ENCODE measurements at regions not wholly inside any gene's neighbourhood (a gene's known extent, or its start where the extent isn't known, plus 50 kb on each side); places are given as distances from the start of the nearest gene placed in this dataset.

DNA sequence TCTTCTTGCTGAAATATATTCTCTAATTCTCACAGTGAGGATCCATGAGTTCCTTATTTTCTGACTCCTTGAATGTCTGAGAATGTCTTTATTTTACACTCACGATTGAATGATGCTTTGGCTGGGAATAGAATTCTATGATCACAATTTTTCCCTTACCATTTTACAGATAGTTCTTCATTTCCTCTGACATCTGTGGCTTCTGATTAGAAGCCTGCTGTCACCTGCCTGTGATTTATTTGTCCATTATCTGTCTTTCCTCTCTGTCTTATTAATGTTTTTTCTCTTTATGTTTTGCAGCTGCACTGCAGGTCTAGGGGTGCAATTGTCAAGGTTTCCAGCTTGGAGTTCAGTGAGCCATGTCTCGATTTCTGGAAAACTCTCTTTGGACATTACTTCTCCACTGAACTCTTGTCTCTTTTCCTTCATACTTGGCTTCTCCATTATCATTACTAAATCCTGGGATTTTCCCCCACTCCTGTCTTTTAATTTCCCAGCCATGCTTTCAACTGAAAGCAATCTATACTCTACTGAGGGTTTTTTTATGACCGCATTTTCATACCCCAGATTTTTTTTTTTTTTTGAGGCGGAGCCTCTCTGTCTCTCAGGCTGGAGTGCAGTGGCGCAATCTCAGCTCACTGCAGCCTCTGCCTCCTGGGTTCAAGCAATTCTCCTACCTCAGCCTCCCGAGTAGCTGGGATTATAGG is 85.8 kb upstream of the PRNP start:
- no peak for DNase-seq

DNA sequence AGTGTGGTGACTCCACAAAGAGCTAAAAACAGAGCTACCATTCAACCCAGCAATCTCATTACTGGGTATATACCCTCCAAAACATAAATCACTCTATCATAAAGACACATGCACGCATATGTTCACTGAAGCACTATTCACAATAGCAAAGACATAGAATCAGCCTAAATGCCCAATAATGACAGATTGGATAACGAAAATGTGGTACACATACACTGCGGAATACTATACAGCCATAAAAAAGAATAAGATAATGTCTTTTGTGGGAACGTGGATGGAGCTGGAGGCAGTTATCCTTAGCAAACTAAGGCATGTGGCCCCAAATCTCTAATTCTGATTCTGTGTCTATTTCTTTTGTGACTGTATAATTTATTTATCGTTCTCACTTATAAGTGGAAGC is 89.0 kb upstream of the PRNP start:
- no peak for DNase-seq

DNA sequence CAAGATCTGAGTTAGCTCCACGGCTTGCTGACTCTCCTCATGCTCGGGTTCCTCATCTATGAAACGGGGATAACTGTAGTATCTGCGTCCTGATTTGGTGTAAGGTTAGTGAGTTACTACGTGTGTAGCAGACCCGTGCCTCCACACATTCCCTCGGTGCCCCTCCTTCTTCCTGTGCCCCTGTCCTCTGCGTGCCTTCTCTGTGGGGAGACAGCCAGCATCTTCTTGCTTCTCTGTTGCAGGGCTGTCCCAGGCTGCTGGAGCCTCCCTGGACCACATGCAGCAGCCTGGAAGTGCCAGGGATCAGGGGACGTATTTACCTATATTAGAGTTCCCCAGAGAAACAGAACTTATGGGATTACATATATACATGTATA is 93.1 kb upstream of the PRNP start:
- DNase-seq: no peak

DNA sequence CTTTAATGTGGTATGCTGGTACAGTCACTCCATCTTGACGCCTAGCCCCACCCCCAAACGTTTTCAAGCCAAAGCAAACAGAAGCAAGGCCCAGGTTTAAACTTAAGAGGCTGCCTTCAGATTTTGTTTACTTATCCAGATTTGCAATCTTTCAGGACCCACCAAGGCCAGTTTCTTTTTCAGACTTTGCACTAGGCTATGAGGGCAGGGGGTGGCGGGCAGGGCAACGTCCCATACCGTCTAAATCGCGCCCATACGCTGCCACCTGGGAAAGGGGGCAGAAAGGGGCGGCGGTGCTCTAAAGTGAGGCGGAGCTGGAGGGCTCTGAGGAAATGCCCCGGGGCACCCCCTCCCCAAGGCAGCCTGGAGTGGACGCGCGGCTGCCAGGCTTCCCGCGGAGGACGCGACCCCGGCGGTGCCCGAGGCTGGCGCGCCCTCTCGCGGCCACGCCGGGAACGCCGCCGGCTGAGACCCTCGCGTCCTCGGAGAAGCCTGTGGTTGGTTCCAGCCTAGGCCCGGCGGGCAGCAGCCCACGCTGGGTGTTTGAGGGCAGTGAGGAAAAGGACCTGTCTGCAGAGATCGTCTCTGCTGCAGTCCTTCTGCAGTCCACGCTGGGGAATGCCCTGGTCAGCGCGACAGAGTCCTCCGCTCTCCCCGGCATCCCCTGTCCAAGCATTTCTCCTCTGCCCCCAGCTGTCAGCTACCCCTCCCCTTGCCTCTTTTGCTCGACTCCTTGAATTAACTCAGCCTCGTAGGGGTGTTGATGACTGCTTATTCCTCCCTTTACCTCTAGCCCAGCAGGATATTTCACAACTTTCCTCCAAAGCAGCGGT is 93.7 kb upstream of the PRNP start:
- DNase-seq: peak; percentile 69

DNA sequence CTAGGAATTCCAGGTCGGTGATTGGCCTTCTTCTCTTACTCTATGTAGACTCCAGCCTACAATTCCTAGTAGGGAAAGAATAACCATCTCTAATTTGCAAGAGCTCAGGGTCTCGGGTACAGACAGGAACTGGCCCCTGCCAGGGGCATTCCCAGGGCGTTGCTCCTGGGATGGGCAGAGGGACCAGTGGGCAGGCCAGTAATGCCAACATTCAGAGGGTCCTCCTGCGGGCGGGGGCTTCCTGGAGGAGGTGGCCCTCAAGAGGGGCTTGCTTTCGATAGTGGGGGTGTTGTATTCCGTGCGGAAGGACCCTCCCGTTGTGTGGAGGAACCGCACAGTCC is 94.3 kb upstream of the PRNP start:
- no peak for DNase-seq

DNA sequence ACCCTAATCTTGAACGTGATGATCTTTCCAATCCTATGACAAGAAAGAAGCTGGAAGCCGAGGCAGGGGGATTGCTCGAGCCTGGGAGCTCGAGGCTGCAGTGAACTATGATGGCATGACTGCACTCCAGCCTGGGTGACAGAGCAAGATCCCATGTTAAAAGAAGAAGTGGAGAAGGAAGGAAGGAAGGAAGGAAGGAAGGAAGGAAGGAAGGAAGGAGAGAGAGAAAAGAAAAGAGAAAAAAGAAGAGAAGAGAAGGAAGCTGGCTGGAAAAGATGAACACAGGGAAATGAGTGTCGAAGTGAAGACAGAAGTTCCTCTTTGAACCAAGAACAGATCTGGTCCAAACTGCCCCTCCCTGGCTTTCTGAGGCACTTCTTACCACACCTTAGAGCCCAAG is 100.5 kb upstream of the PRNP start:
- no peak for DNase-seq

DNA sequence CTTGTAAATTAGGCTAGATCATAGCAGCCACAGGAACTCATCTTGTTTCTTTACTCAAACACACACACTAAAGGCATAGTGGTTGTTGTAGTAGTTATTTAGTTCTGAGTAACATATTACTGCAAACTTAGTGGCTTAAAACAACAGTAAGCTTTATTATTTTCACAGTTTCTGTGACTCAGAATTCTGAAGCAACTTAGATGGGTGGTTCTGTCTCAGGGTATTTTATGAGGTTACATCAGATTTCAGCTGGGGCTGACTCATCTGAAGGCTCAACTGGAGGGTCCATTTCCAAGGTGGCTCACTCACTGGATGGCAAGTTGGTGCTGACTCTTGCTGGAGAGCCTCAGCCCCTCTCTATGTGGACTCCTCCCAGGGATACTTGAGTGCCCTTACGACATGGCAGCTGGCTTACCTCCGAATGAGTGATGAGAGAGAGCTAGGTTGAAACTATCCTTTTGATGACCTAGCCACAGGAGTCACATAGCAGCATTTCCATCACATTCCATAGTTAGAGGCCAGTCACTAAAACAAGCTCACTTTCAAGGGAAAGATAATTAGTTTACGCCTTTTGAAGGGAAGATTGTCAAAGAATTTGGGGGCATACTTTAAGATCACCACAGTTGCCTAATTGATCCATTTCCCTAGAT is 101.0 kb upstream of the PRNP start:
- no peak for DNase-seq

DNA sequence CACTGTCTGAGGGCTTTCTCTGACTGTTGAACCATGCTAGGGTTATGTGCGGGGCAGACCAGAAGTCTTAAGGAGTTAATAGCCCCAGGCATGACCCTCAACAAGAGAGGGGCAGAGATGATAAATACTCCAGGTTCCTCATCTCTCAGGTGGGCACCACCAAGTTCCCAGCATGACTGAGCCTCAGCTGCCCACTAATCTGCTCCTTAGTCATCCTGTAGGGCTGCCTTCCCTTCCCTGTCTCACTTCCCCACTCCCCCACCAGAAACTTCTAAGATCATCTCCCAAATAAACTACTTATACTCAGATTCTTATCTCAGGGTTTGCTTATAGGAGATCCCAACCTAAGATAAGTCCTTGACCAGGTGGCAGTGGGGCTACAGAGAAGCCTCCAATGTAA is 101.7 kb upstream of the PRNP start:
- DNase-seq: no peak

DNA sequence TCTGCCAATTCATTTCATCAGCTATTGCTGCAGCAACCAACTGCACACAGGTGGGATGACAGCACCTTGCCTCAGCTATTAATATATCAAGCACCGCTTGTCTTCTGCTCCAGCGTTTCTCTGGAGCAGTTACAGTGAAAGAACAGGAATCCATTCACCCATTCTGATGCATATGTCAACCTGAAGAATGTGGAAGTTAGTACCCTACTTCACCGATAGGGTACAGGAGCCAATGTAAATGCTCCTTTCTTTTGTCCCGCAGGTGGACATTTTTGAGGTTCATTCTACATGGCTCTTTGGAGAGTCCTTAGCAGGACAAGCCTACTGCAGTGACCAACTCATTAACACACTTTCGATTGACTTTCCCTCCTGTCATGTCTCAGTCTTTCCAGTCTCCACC is 104.4 kb upstream of the PRNP start:
- DNase-seq: no peak

DNA sequence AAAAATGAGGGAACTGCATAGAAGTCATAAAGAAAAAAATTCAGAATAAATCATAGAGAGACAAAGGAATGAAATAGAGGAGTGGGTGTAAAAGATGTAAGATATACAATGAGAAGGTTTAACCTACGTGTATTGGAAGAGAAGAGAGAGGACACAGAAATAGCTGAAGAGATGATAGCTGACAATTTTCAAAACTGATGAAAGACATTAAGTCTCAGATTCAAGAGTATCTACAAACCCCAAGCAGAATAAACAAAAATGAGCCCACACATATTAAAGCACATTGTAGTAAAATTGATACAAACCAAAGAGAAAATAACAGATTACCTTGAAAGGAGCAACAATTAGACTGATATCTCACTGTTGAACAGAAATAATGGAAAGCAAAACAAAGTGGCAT is 107.9 kb upstream of the PRNP start:
- no peak for DNase-seq

DNA sequence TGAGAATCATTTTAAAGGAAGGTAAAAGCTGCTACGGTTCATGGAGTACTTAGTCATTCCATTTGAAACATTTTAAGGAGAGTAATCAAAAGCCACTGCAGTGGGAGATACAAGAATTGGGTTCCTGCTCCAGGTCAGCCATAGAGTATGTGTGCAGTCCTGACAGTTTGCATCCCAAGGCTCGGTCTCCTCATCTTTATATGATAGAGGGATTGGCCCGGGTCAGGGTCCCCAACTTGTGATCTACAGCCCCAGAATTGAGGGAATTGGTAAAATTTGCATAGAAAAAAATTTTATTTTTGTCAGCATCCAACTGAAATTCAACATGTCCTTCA is 111.9 kb upstream of the PRNP start:
- DNase-seq: no peak

DNA sequence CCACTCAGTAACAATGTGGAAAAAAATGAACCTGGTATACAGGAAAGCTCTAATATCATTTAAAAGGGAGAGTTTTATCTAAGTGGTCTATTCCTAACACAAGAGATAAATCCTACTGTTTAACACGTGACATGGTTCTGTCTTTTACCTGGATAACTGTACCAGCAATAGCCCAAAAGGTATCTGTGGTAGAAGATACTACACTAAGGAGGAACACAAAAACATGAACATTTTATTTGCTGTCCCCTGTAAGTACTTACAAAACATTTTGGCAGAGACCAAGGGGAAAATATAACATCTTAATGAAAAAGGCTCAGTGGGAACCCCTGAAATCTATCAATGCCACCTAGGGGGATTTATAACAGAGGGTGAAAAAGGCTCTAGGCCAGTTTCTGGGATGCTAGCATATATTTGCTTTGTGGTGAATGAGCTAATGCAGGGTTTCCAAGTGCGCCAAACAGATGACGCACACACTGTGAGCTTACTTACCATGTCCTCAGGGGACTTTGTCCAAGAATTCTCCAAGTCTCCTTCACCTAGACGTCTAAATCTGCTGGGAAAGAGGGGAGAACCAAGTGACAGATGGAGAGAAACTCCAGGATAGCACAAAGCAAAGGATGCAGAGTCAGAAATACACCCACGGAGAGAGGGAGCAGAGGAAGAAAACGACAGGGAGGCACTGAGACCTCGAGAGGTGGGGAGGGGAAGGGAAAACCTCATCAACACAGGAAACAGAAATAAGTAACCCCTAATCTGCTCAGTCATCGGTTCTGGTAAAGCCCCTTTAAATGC is 112.5 kb upstream of the PRNP start:
- no peak for DNase-seq

DNA sequence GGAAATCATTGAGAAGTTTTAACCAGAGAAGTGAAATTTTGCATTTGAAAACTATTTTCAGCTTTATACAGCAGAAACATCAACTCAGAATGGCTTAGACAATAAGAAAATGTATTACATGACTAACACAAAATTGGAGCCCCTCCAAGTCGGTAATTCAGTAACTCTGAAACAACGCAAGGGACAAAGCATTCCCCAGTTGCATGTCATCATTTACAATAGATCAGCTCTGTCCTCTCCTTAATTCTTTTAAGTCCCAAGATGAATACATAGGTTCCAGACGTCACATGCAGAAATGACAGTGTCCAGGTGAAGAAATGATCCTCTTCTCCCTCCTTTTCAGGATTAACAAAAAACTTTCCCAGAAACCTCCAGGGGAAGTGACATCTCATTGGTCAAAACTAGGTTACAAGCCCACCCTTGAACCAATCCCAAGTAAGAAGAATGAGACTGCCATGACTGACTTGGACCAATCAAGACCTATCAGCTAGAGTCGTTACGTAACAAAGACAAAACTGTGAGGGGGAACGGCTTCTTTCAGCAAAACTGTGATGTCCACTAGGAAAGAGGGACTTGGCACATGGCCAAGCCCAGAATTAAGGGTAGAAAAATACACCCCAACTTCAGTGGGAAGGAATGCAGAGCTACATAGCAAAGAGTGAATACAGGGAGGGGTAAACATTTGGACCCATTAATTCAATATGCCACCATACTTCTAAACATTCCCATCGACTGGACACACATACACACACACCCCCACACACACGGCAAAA is 114.3 kb upstream of the PRNP start:
- DNase-seq: no peak

DNA sequence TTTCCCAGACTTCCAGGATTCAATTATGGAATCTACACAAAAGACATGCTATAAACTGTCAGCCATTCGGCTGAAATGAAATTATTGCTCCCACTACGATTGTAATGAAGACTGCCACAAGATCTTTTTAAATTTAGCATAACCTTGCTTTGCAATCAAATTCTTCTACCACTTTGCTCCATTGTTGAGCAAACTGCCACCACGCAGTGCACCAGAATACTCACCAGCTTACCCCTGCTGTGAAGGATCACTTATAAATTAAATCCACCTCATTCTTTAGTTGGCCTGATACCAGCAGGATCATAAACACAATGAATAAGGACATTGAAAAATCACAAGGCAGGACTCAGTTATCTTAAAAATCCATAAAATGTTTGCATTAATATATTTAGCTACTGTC is 116.4 kb upstream of the PRNP start:
- DNase-seq: no peak

DNA sequence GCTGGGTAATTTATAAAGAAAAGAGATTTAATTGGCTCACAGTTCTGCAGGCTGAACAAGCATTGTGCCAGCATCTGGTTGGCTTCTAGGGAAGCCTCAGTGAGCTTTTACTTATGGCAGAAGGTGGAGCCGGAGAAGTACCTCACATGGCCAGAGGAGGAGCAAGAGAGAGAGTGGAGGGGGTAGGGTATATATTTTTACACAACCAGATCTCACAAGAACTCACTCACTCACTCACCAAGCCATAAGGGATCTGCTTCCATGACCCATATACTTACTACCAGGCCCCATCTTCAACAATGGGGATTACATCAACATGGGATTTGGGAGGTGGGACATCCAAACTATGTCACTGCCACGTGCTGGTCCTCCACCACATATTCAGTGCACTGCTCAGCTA is 117.2 kb upstream of the PRNP start:
- no peak for DNase-seq

DNA sequence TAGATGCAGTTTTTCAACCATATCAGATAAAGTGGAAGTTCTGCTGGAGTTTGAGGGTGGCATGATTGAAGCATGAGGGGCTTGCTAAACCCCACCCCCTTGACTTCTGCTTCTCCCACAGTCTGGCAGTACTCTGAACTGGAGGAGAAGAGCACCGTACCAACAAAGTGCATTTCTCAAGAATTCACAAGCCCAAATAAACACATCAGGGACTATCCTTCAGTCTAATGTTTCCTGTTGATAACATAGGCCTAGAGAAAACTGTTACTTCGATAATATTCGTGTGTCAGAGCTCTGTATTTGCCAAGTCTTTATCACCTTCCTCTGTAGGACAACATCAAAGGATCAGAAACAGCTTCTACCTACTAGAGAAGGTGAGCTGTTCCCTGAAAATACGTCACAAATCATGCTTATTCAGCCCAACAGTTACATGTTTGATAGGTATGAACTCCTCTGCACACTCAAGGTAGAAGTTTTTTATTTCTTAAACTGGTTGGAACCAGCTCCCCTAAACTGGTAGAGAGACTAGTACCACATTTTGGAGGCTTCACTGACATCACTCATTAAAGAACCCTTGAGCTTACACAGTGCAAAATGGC is 117.8 kb upstream of the PRNP start:
- DNase-seq: no peak

DNA sequence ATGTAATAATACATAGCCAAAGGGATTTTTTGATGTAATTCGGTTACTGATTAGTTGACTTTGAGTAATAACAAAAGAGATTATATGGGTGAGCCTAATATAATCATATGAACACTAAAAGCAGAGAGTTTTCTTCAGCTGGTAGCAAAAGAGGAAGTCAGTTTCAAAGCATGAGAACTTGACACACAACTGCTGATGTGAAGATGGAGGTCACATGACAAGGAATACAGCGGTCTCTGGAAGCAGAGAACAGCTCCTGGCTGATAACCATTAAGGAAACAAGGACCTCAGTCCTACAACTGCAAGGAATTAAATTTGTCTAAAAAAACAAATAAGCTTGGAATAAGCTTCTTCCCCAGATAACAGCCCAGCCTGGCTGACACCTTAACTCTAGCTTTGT is 119.1 kb upstream of the PRNP start:
- DNase-seq: no peak

DNA sequence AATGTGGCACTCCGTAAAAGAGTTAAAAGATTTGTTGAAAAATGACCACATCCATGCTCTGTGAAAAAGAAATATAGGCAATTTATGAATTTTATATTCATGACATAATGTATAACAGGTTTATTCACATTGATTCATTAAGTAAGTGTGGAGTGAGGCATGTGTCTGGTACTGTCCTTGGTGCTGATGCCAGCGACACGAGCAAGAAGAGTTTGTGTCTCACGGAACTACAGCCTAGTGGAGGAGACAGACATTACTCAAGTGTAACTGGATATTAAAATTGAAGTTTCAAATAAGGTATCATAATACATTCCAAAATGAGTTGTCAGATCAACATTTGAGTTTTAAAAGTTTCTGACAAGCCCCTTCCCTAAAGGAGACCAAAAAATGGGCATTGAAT is 122.7 kb upstream of the PRNP start:
- peak; percentile 64 for DNase-seq

DNA sequence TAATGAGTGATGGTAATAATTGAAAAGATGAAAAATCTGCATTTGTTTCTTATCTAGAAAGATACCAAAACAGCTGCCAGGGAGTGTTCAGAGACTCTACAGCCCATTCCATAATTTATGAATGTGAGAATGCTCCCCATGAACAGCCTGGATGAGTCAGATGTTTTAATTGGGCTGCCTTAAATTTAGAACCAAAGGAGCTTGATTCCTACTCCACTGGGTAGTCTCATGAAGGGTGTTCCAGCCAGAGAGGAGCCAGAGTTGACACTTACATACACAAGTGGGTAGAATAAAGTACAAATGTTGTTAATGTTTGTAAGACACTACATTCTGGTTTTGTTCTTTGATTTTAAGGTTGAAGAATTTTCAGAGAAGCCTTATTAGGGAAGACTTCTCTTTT is 123.2 kb upstream of the PRNP start:
- no peak for DNase-seq

DNA sequence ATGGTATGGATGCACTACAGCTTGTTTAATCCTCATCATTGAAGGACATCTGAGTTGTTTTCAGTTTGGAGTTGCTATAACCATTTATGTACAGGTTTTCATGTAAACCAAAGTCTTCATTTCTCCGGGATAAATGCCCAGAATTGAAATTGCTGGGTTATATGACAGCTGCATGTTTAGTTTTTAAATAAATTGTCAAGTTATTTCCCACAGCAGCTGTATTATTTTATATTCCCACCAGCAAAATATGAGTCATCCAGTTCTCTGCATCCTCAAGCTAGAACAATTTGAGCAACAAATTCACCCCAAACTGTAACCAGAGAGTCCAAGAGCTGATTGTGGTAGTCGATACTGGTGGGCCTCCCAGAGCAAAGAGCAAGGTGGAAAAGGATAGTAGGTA is 125.6 kb upstream of the PRNP start:
- DNase-seq: no peak

DNA sequence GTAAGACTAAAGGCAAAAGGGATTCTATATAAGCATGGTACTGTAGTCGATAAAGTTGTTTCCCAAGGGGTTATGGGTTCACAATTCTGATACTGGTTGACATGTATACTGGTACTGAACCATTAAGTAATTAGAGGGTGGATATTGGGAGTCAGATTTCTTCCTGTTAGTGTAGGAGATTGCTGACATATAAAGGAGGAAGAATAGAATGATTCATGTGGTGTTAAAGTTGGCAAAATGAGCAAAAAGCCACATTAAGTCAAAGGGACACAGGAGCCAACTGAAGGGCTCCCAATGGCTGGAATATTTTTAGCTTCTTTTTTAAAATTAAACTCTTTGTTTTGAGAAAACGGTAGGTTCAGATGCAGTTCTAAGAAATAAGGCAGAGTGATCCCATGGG is 126.3 kb upstream of the PRNP start:
- DNase-seq: no peak

DNA sequence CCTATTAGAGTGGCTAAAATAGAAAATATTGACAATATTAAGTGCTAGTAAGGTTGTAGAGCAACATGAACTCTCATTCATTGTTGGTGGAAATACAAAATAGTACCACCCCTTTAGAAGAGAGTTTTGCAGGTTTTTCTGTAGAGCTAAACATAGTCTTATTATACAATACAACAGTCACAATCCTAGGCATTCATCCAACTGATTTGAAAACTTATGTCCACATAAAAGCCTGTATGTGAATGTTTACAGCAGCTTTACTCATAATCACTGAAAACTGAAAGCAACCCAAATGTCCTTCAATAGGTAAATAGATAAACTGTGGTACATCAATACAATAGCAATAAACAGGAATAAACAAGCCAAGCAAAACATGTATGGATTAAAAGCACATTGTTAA is 127.2 kb upstream of the PRNP start:
- DNase-seq: no peak

DNA sequence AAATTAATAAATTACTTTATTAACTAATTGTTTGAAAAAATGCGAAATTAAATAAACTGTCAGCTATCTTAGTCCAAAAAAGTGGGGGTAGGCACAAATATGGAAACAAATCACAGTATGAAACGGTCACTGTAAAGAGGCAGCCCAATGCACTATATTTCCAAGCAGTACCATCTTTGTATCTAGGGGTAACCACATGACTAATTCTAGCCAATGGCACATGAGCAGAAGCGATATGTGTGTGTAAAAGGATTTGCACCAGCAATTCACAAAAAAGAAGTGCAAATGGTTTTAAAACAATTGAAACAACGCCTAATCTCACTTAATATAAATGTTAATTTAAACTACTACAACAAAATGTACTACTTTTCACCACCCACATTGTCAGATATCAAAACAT is 129.5 kb upstream of the PRNP start:
- DNase-seq: no peak

All from islet precursor cell (in vitro differentiated cells).